CD4-positive, alpha-beta memory T cell (primary cell): ENCODE measurements at regions not wholly inside any gene's neighbourhood (a gene's known extent, or its start where the extent isn't known, plus 50 kb on each side); places are given as distances from the start of the nearest gene placed in this dataset.

ENCODE experiments used
- CTCF ChIA-PET: fragments of 350-600 bp; sonication (Branson Sonifier 250); formaldehyde crosslinking; loops from one replicate; lab custom pipeline; 2021; ENCODE audit warnings: inconsistent platforms; ENCODE audit not compliant: partially characterized antibody; lab: Charles Lee
- POLR2A ChIA-PET: fragments of 350-600 bp; sonication (Branson Sonifier 250); formaldehyde crosslinking; loops from one replicate; lab custom pipeline; 2021; ENCODE audit not compliant: partially characterized antibody; lab: Charles Lee
- DNase-seq, 5 donors: peaks; one replicate each; pipeline versions ENCODE4 v3.0.0 to v3.0.0-alpha.2; 2020 to 2022; ENCODE audit warnings: mixed read lengths in 1 of 5
- H3K27ac ChIP-seq: one replicate; pipeline ENCODE4 v1.7.0; 2013; ENCODE audit warnings: low read depth, low read length
- H3K27me3 ChIP-seq: 2 replicates; pipeline ENCODE4 v1.7.0; 2013; ENCODE audit warnings: mild to moderate bottlenecking, low read length, moderate library complexity; ENCODE audit not compliant: insufficient read depth
- H3K36me3 ChIP-seq: 2 replicates; pipeline ENCODE4 v1.7.0; 2013; ENCODE audit warnings: mild to moderate bottlenecking, low read length, moderate library complexity; ENCODE audit not compliant: insufficient read depth
- H3K4me1 ChIP-seq: 2 replicates; pipeline ENCODE4 v1.7.0; 2013; ENCODE audit warnings: mild to moderate bottlenecking, low read length, moderate library complexity; ENCODE audit not compliant: insufficient read depth
- H3K4me3 ChIP-seq, 2 donors: one replicate each; pipeline ENCODE4 v1.7.0; 2013; ENCODE audit warnings: low read length in 2 of 2, mild to moderate bottlenecking in 1 of 2
- H3K9me3 ChIP-seq, 2 donors: one replicate each; pipeline ENCODE4 v1.7.0; 2013; ENCODE audit warnings: low read length in 2 of 2, control low read depth in 1 of 2; ENCODE audit not compliant: control insufficient read depth in 1 of 2
- H3K27ac Mint-ChIP-seq, 7 donors: one replicate each; pipeline ENCODE4 v1.8.0; 2020 to 2021; ENCODE audit warnings: mixed read lengths in 7 of 7, mild to moderate bottlenecking in 6 of 7, inconsistent platforms in 3 of 7, moderate library complexity in 3 of 7
- H3K27me3 Mint-ChIP-seq, 2 donors: one replicate each; pipeline ENCODE4 v1.8.0; 2020 to 2021; ENCODE audit warnings: mixed read lengths in 2 of 2
- H3K36me3 Mint-ChIP-seq, 2 donors: one replicate each; pipeline ENCODE4 v1.8.0; 2020 to 2021; ENCODE audit warnings: mixed read lengths in 2 of 2, inconsistent platforms in 1 of 2, mild to moderate bottlenecking in 1 of 2
- H3K4me1 Mint-ChIP-seq, 4 donors: one replicate each; pipeline ENCODE4 v1.8.0; 2020 to 2021; ENCODE audit warnings: mixed read lengths in 4 of 4, mild to moderate bottlenecking in 1 of 4
- H3K4me3 Mint-ChIP-seq, 8 donors: one replicate each; pipeline ENCODE4 v1.8.0; 2020 to 2021; ENCODE audit warnings: mixed read lengths in 8 of 8, mild to moderate bottlenecking in 7 of 8, moderate library complexity in 6 of 8, inconsistent platforms in 3 of 8
- H3K9me3 Mint-ChIP-seq, 8 donors: one replicate each; pipeline ENCODE4 v1.8.0; 2020 to 2021; ENCODE audit warnings: mixed read lengths in 8 of 8, mild to moderate bottlenecking in 5 of 8, inconsistent platforms in 3 of 8, moderate library complexity in 1 of 8
- intact Hi-C: fragments of 100-400 bp; cut with micrococcal nuclease; formaldehyde crosslinking; loops from one replicate; pipeline ENCODE4 v1.15.1; 2023

- Mint-ChIP-seq H3K9me3 (peaks cover 0 to 13% (median 4%) of the 10 kb centered on the region in 8 donors), H3K27ac (no peak overlapping the region), H3K4me3 (no peak overlapping the region), H3K4me1 (no peaks in the 10 kb centered on the region), H3K27me3 (peaks cover 0 to 2% of the 10 kb centered on the region in 2 donors), H3K36me3 (no peaks in the 10 kb centered on the region)
- Histone ChIP-seq H3K4me1 (no peaks in the 10 kb centered on the region), H3K9me3 (no peaks in the 10 kb centered on the region), H3K36me3 (no peaks in the 10 kb centered on the region), H3K27ac (no peak overlapping the region), H3K27me3 (no peaks in the 10 kb centered on the region), H3K4me3 (no peak overlapping the region)
- DNase-seq, result no peak
- CTCF ChIA-PET, result no interaction called here
- intact Hi-C loops, result no loop called here
- POLR2A ChIA-PET, result no interaction called here
These were observed 434.2 kb downstream of the PPARGC1A start for GRCh38 chr4:23455456-23456158.

- Mint-ChIP-seq H3K27ac (no peak overlapping the region), H3K27me3 (peaks cover 0 to 1% of the 10 kb centered on the region in 2 donors), H3K4me3 (no peak overlapping the region), H3K36me3 (no peaks in the 10 kb centered on the region), H3K4me1 (no peaks in the 10 kb centered on the region), H3K9me3 (peaks cover 0 to 6% (median 0%) of the 10 kb centered on the region in 8 donors)
- CTCF ChIA-PET, result no interaction called here
- Histone ChIP-seq H3K27me3 (no peaks in the 10 kb centered on the region), H3K9me3 (no peaks in the 10 kb centered on the region), H3K4me3 (no peak overlapping the region), H3K27ac (no peak overlapping the region), H3K36me3 (no peaks in the 10 kb centered on the region), H3K4me1 (no peaks in the 10 kb centered on the region)
- intact Hi-C loops, result no loop called here
- POLR2A ChIA-PET, result no interaction called here
- DNase-seq, result no peak
These were observed 448.2 kb downstream of the PPARGC1A start for GRCh38 chr4:23441530-23442069.

GRCh38 chr4:23438764-23439163, 451.1 kb downstream of the PPARGC1A start:
- Mint-ChIP-seq H3K9me3 (peaks cover 0 to 3% (median 0%) of the 10 kb centered on the region in 8 donors), H3K4me1 (no peaks in the 10 kb centered on the region), H3K27me3 (no peaks in the 10 kb centered on the region), H3K27ac (no peak overlapping the region), H3K36me3 (no peaks in the 10 kb centered on the region), H3K4me3 (no peak overlapping the region)
- no peaks in the 10 kb centered on the region for H3K9me3 ChIP-seq
- DNase-seq, result no peak
- ChIA-PET CTCF (no interaction called here), POLR2A (no interaction called here)
- no peaks in the 10 kb centered on the region for H3K36me3 ChIP-seq
- intact Hi-C loops, result no loop called here
- no peaks in the 10 kb centered on the region for H3K4me1 ChIP-seq
- no peak overlapping the region for H3K4me3 ChIP-seq
- H3K27ac ChIP-seq, result no peak overlapping the region
- H3K27me3 ChIP-seq, result no peaks in the 10 kb centered on the region

GRCh38 chr4:23429497-23429896, 460.4 kb downstream of the PPARGC1A start:
- no peaks in the 10 kb centered on the region for H3K36me3 Mint-ChIP-seq
- CTCF ChIA-PET, result no interaction called here
- H3K9me3 Mint-ChIP-seq, result peaks cover 0 to 5% (median under 1%) of the 10 kb centered on the region in 8 donors

GRCh38 chr4:23425570-23425969, 464.3 kb downstream of the PPARGC1A start:
- POLR2A ChIA-PET, result no interaction called here
- intact Hi-C loops, result no loop called here

More at GRCh38 chr4:23429497-23429896, 460.4 kb downstream of the PPARGC1A start:
- Mint-ChIP-seq H3K27me3 (no peaks in the 10 kb centered on the region), H3K4me3 (no peak overlapping the region), H3K27ac (no peak overlapping the region), H3K4me1 (peaks cover 0 to 1% (median 0%) of the 10 kb centered on the region in 4 donors)
- Histone ChIP-seq H3K36me3 (no peaks in the 10 kb centered on the region), H3K4me1 (no peaks in the 10 kb centered on the region), H3K9me3 (no peaks in the 10 kb centered on the region), H3K27me3 (no peaks in the 10 kb centered on the region), H3K27ac (no peak overlapping the region), H3K4me3 (no peak overlapping the region)
- intact Hi-C loops, result no loop called here
- no peak for DNase-seq
- POLR2A ChIA-PET, result no interaction called here

GRCh38 chr4:23423540-23423939, 466.3 kb downstream of the PPARGC1A start:
- ChIA-PET CTCF (no interaction called here), POLR2A (no interaction called here)
- H3K36me3 Mint-ChIP-seq, result no peaks in the 10 kb centered on the region
- Histone ChIP-seq H3K4me3 (no peak overlapping the region), H3K4me1 (no peaks in the 10 kb centered on the region), H3K36me3 (no peaks in the 10 kb centered on the region), H3K27ac (no peak overlapping the region), H3K27me3 (no peaks in the 10 kb centered on the region), H3K9me3 (no peaks in the 10 kb centered on the region)
- H3K4me3 Mint-ChIP-seq, result no peak overlapping the region
- no peak for DNase-seq
- no peaks in the 10 kb centered on the region for H3K27me3 Mint-ChIP-seq
- intact Hi-C loops, result no loop called here
- no peak overlapping the region for H3K27ac Mint-ChIP-seq
- H3K9me3 Mint-ChIP-seq, result peaks cover 0 to 8% (median 2%) of the 10 kb centered on the region in 8 donors
- H3K4me1 Mint-ChIP-seq, result peaks cover 0 to 1% (median 0%) of the 10 kb centered on the region in 4 donors

More at GRCh38 chr4:23425570-23425969, 464.3 kb downstream of the PPARGC1A start:
- no peaks in the 10 kb centered on the region for H3K27me3 Mint-ChIP-seq
- H3K27ac Mint-ChIP-seq, result no peak overlapping the region
- Histone ChIP-seq H3K4me3 (no peak overlapping the region), H3K36me3 (no peaks in the 10 kb centered on the region), H3K27ac (no peak overlapping the region), H3K27me3 (no peaks in the 10 kb centered on the region), H3K4me1 (no peaks in the 10 kb centered on the region), H3K9me3 (no peaks in the 10 kb centered on the region)
- peaks cover 0 to 1% (median 0%) of the 10 kb centered on the region in 4 donors for H3K4me1 Mint-ChIP-seq
- no peaks in the 10 kb centered on the region for H3K36me3 Mint-ChIP-seq
- H3K9me3 Mint-ChIP-seq, result peaks cover 0 to 11% (median 3%) of the 10 kb centered on the region in 8 donors
- CTCF ChIA-PET, result no interaction called here
- H3K4me3 Mint-ChIP-seq, result no peak overlapping the region
- DNase-seq, result no peak

- H3K27ac Mint-ChIP-seq, result peak overlapping the region in 1 of 7 donors; percentile 17
- POLR2A ChIA-PET, result no interaction called here
These were observed 467.0 kb downstream of the PPARGC1A start for GRCh38 chr4:23422878-23423277.

More at GRCh38 chr4:23422878-23423277, 467.0 kb downstream of the PPARGC1A start:
- no peaks in the 10 kb centered on the region for H3K36me3 Mint-ChIP-seq
- Histone ChIP-seq H3K36me3 (no peaks in the 10 kb centered on the region), H3K27ac (no peak overlapping the region), H3K4me1 (no peaks in the 10 kb centered on the region), H3K4me3 (no peak overlapping the region), H3K9me3 (no peaks in the 10 kb centered on the region), H3K27me3 (no peaks in the 10 kb centered on the region)
- intact Hi-C loops, result no loop called here
- CTCF ChIA-PET, result no interaction called here
- DNase-seq, result no peak
- no peak overlapping the region for H3K4me3 Mint-ChIP-seq
- no peaks in the 10 kb centered on the region for H3K27me3 Mint-ChIP-seq
- peaks cover 0 to 11% (median 2%) of the 10 kb centered on the region in 8 donors for H3K9me3 Mint-ChIP-seq
- peaks cover 0 to 1% (median 0%) of the 10 kb centered on the region in 4 donors for H3K4me1 Mint-ChIP-seq
